Endothelial cell of umbilical vein (primary cell): ENCODE measurements at regions not wholly inside any gene's neighbourhood (a gene's known extent, or its start where the extent isn't known, plus 50 kb on each side); places are given as distances from the start of the nearest gene placed in this dataset.

ENCODE experiments used
- BruUV-seq: library from RNA; stranded (reverse); fragments of 400-500 nt; replicated peaks from 2 replicates; lab custom pipeline; 2021; lab: Mats Ljungman, UMichigan
- CTCF ChIA-PET: fragments of 300-600, 350-600 bp; sonication (Branson Sonifier 250); formaldehyde crosslinking; loops from one replicate; lab custom pipeline; 2021; ENCODE audit warnings: antibody characterized with exemption, inconsistent platforms; lab: Charles Lee
- POLR2A ChIA-PET: fragments of 300-600, 350-600 bp; sonication (Branson Sonifier 250); formaldehyde crosslinking; loops from one replicate; lab custom pipeline; 2021; ENCODE audit warnings: antibody characterized with exemption, inconsistent platforms; lab: Charles Lee
- DNase-seq: peaks from one replicate; pipeline ENCODE4 v3.0.0-alpha.2; 2011; ENCODE audit warnings: low read depth, low spot score
- FAIRE-seq: peaks from 2 replicates; lab custom pipeline; 2011; peaks lifted over from hg19 to GRCh38; lab: Jason Lieb, UNC
- H2AFZ ChIP-seq: 2 replicates; pipeline ENCODE4 v1.6.0; 2012; ENCODE audit warnings: low read depth, low read length, control low read depth, inconsistent platforms
- H3K27ac ChIP-seq: 2 replicates; pipeline ENCODE4 v1.5.1; 2011; ENCODE audit warnings: low read depth, mild to moderate bottlenecking, control low read depth, low read length, moderate library complexity; ENCODE audit not compliant: insufficient read depth
- H3K27me3 ChIP-seq, 2 experiments: 2 replicates each; pipeline versions ENCODE4 v1.6.0 to v1.6.1; 2011; ENCODE audit warnings: low read length in 2 of 2, mixed read lengths in 1 of 2; ENCODE audit not compliant: control insufficient read depth in 2 of 2, insufficient read depth in 2 of 2
- H3K36me3 ChIP-seq, 2 experiments: 2 replicates in 1 of 2; 3 replicates in 1 of 2; pipeline ENCODE4 v1.5.1; 2011; ENCODE audit warnings: low read length in 2 of 2, mild to moderate bottlenecking in 1 of 2, moderate library complexity in 1 of 2; ENCODE audit not compliant: control insufficient read depth in 2 of 2, insufficient read depth in 2 of 2; ENCODE audit errors: extremely low read depth in 1 of 2
- H3K4me1 ChIP-seq: 3 replicates; pipeline ENCODE4 v1.5.1; 2011; ENCODE audit warnings: mild to moderate bottlenecking, low read length; ENCODE audit not compliant: control insufficient read depth, insufficient read depth; ENCODE audit errors: extremely low read depth
- H3K4me2 ChIP-seq: 2 replicates; pipeline ENCODE4 v1.6.1; 2011; ENCODE audit warnings: low read length, control low read depth, mixed read lengths; ENCODE audit not compliant: insufficient read depth
- H3K4me3 ChIP-seq, 3 experiments: fragments of 200-600 bp in 1 of 3; sonication (generic), shearing (Covaris generic) in 1 of 3; replicated peaks in 1 of 3; 2 replicates each; pipeline ENCODE4 v1.5.1; 2011 to 2016; ENCODE audit warnings: control low read depth in 3 of 3, low read length in 3 of 3, mild to moderate bottlenecking in 2 of 3, inconsistent platforms in 1 of 3, low read depth in 1 of 3, moderate library complexity in 1 of 3; ENCODE audit not compliant: insufficient read depth in 1 of 3
- H3K79me2 ChIP-seq: 2 replicates; pipeline ENCODE4 v1.6.0; 2012; ENCODE audit warnings: low read length, inconsistent platforms; ENCODE audit not compliant: control insufficient read depth, insufficient read depth
- H3K9ac ChIP-seq: replicated peaks from 2 replicates; pipeline ENCODE3; 2011; ENCODE audit warnings: low read length, control low read depth; ENCODE audit not compliant: insufficient read depth; ENCODE audit errors: extremely low read depth
- H3K9me1 ChIP-seq: replicated peaks from 3 replicates; pipeline ENCODE4 v1.6.0; 2011; ENCODE audit warnings: mild to moderate bottlenecking, low read length; ENCODE audit not compliant: control insufficient read depth, insufficient read depth; ENCODE audit errors: extremely low read depth
- H3K9me3 ChIP-seq: replicated peaks from 2 replicates; pipeline ENCODE4 v1.5.1; 2012; ENCODE audit warnings: low read length, inconsistent platforms; ENCODE audit not compliant: control insufficient read depth, insufficient read depth
- H4K20me1 ChIP-seq: replicated peaks from 2 replicates; pipeline ENCODE3; 2011; ENCODE audit warnings: mild to moderate bottlenecking, low read length; ENCODE audit not compliant: control insufficient read depth, insufficient read depth; ENCODE audit errors: extremely low read depth
- CTCF ChIP-seq, 2 donors: IDR thresholded peaks; 1 replicate in 1 of 2; 2 replicates in 1 of 2; pipeline ENCODE4 v1.5.1; 2011; ENCODE audit warnings: low read length in 2 of 2, mild to moderate bottlenecking in 2 of 2, moderate library complexity in 2 of 2, control low read depth in 1 of 2, inconsistent platforms in 1 of 2, low read depth in 1 of 2; ENCODE audit not compliant: insufficient read depth in 1 of 2; ENCODE audit errors: extremely low read depth in 1 of 2
- EZH2 ChIP-seq: IDR thresholded peaks from 2 replicates; pipeline ENCODE4 v1.6.1; 2012; ENCODE audit warnings: borderline replicate concordance, low read depth, mild to moderate bottlenecking, moderate library complexity, low read length, inconsistent platforms; ENCODE audit not compliant: severe bottlenecking
- FOS ChIP-seq: IDR thresholded peaks from 2 replicates; pipeline ENCODE4 v1.6.1; 2011; ENCODE audit warnings: mild to moderate bottlenecking, low read length, moderate library complexity, borderline replicate concordance; ENCODE audit not compliant: insufficient read depth
- GATA2 ChIP-seq: IDR thresholded peaks from 2 replicates; pipeline ENCODE4 v1.7.0; 2011; ENCODE audit warnings: low read depth, mild to moderate bottlenecking, moderate library complexity, mixed read lengths, low read length; ENCODE audit not compliant: insufficient read length, insufficient read depth
- JUN ChIP-seq: IDR thresholded peaks from 2 replicates; pipeline ENCODE4 v1.6.1; 2011; ENCODE audit warnings: borderline replicate concordance, low read depth; ENCODE audit not compliant: insufficient read length, insufficient read depth
- MAX ChIP-seq: IDR thresholded peaks from 2 replicates; pipeline ENCODE4 v1.6.1; 2011; ENCODE audit not compliant: insufficient read depth, insufficient read length
- MYC ChIP-seq: IDR thresholded peaks from one replicate; pipeline ENCODE4 v1.6.1; 2011; ENCODE audit warnings: mild to moderate bottlenecking, low read depth, low read length
- POLR2A ChIP-seq: IDR thresholded peaks from 2 replicates; pipeline ENCODE4 v1.6.1; 2012; ENCODE audit warnings: low read depth, mild to moderate bottlenecking, control low read depth, low read length
- POLR2AphosphoS5 ChIP-seq: IDR thresholded peaks from 2 replicates; pipeline ENCODE4 v1.6.1; 2012; ENCODE audit warnings: low read depth, mild to moderate bottlenecking, control low read depth, low read length, moderate library complexity; ENCODE audit not compliant: insufficient read depth
- dilution Hi-C: fragments of 300-500 bp; cut with MboI; formaldehyde crosslinking; loops from one replicate; pipeline ENCODE4 v1.15.0; 2019; ENCODE audit warnings: low sequenced_read_pairs; ENCODE audit not compliant: extremely low pct_ligation_motif_present
- intact Hi-C: fragments of 100-400 bp; cut with micrococcal nuclease; formaldehyde crosslinking; loops from one replicate; pipeline ENCODE4 v1.10.0; 2022

- Histone ChIP-seq H3K27ac (no peak overlapping the region), H3K27me3 (no peaks in the 10 kb centered on the region), H3K79me2 (no peaks in the 10 kb centered on the region), H3K9me3 (peaks cover 6% of the 10 kb centered on the region), H3K36me3 (no peaks in the 10 kb centered on the region), H3K9ac (no peak overlapping the region), H2AFZ (no peak overlapping the region), H3K4me3 (no peak overlapping the region), H3K4me2 (no peak overlapping the region), H4K20me1 (no peaks in the 10 kb centered on the region), H3K4me1 (no peaks in the 10 kb centered on the region), H3K9me1 (no peaks in the 10 kb centered on the region)
- intact Hi-C loops, result no loop called here
- POLR2A ChIA-PET, result no interaction called here
- FAIRE-seq, result no peak
- no peak for TF ChIP-seq GATA2
- TF ChIP-seq MAX, result no peak
- no peak for TF ChIP-seq POLR2AphosphoS5
- TF ChIP-seq JUN, result no peak
- TF ChIP-seq FOS, result no peak
- no peak for TF ChIP-seq MYC
- TF ChIP-seq CTCF (IDR thresholded peaks at IDR 0.05; ENCODE audit: extremely low read depth in 1 of 2, insufficient read depth in 1 of 2, low read depth in 1 of 2, low read length in 2 of 2), result no peak
- no peak for TF ChIP-seq EZH2
- no peak for TF ChIP-seq POLR2A
- dilution Hi-C loops, result no loop called here
- DNase-seq, result no peak
- CTCF ChIA-PET, result no interaction called here
- no TSS peak for BruUV-seq
These were observed 111.7 kb downstream of the MYCN start for GRCh38 chr2:16051841-16052564.
